ENCODE measurements at regions not wholly inside any gene's neighbourhood (a gene's known extent, or its start where the extent isn't known, plus 50 kb on each side); places are given as distances from the start of the nearest gene placed in this dataset.

DNA sequence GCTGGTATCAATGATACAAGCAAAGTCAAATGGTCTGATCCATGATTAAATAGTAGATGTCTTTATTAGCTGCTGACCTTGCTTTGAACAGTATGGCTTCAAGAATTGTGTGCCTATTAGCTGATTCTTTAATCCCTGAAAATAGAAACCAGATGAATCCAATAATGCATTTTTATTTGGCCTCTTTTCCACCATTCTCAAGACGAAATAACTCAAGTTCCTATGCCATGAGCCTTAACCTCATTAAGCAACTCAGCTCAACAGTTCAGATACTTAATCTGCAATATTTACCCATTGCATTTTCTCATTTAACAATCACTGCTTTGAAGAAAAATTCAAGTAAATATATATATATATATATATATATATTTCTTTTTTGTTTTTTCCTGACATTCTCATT, 588.6 kb upstream of the MEF2C start:
- TF ChIP-seq, protein P1, sequence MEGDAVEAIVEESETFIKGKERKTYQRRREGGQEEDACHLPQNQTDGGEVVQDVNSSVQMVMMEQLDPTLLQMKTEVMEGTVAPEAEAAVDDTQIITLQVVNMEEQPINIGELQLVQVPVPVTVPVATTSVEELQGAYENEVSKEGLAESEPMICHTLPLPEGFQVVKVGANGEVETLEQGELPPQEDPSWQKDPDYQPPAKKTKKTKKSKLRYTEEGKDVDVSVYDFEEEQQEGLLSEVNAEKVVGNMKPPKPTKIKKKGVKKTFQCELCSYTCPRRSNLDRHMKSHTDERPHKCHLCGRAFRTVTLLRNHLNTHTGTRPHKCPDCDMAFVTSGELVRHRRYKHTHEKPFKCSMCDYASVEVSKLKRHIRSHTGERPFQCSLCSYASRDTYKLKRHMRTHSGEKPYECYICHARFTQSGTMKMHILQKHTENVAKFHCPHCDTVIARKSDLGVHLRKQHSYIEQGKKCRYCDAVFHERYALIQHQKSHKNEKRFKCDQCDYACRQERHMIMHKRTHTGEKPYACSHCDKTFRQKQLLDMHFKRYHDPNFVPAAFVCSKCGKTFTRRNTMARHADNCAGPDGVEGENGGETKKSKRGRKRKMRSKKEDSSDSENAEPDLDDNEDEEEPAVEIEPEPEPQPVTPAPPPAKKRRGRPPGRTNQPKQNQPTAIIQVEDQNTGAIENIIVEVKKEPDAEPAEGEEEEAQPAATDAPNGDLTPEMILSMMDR (IDR thresholded peaks at IDR 0.05; ENCODE audit: control extremely low read depth in 1 of 3, insufficient read depth in 1 of 3, low read depth in 1 of 3, low read length in 3 of 3): no peak
- TF ChIP-seq EP300 (IDR thresholded peaks at IDR 0.05; ENCODE audit: borderline replicate concordance in 1 of 2, low read depth in 2 of 2, low read length in 2 of 2): no peak
